ENCODE measurements at regions not wholly inside any gene's neighbourhood (a gene's known extent, or its start where the extent isn't known, plus 50 kb on each side); places are given as distances from the start of the nearest gene placed in this dataset.
A peak's percentile ranks its signal among the peaks of the same experiment; 100 is the strongest.

DNA sequence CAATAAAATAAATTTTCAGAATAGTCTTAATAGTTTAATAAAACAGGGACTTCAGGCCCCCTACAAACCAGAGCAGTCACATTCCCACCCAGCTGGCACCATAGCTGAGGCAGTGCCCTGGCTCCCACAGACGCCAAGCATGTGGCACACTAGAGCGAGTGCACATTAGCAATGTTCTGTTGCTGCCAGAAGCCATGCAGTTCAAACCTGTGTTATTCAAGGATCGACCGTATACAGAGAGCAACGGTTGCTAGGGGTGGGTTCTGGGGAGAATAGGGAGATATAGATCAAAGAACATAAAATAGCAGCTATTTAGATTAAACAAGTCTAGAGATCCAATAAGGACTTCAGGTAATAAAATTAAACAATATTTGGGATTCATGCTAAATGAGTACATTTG, 419.3 kb upstream of the KLHL1 start:
- Histone ChIP-seq H4K91ac (ENCODE audit: low read length) (no peak overlapping the region), H2BK5ac (ENCODE audit: low read depth, low read length, poor library complexity, severe bottlenecking) (no peak overlapping the region), H3K4ac (ENCODE audit: low read depth in 1 of 2, low read length in 2 of 2) (no peak overlapping the region), H2BK15ac (ENCODE audit: low read depth, poor library complexity, severe bottlenecking) (no peak overlapping the region), H3K23ac (ENCODE audit: low read length in 2 of 2) (no peak overlapping the region), H3K4me3 (ENCODE audit: insufficient read depth in 1 of 2, low read depth in 1 of 2, low read length in 2 of 2) (no peak overlapping the region), H2AK5ac (ENCODE audit: low read length, severe bottlenecking) (no peak overlapping the region), H2BK12ac (ENCODE audit: low read length in 2 of 2) (no peak overlapping the region), H3K14ac (ENCODE audit: low read length in 2 of 2) (no peak overlapping the region), H3K27ac (ENCODE audit: low read length, poor library complexity, severe bottlenecking) (no peak overlapping the region), H4K8ac (ENCODE audit: low read length) (no peak overlapping the region), H3K9ac (ENCODE audit: low read length) (no peak overlapping the region), H2BK120ac (ENCODE audit: low read depth, low read length) (no peak overlapping the region), H2AFZ (ENCODE audit: low read depth, low read length) (no peak overlapping the region), H3K4me2 (ENCODE audit: low read length, poor library complexity, severe bottlenecking) (no peak overlapping the region), H3K79me1 (replicated peaks; ENCODE audit: low read length, poor library complexity, severe bottlenecking) (no peaks in the 10 kb centered on the region), H3K27me3 (ENCODE audit: control insufficient read depth in 1 of 2, insufficient read depth in 1 of 2, low read length in 2 of 2) (no peaks in the 10 kb centered on the region), H3K4me1 (ENCODE audit: control insufficient read depth, insufficient read depth, low read depth, low read length) (no peaks in the 10 kb centered on the region), H3K36me3 (ENCODE audit: control insufficient read depth in 1 of 2, insufficient read depth in 2 of 2, low read depth in 1 of 2, low read length in 2 of 2) (no peaks in the 10 kb centered on the region), H3K9me3 (ENCODE audit: control insufficient read depth, low read length) (no peaks in the 10 kb centered on the region), H3K18ac (ENCODE audit: low read depth in 1 of 2, low read length in 2 of 2) (no peak overlapping the region)
- no peak for DNase-seq
- WGBS: 100% methylated on average over 2 of the region's 5 CpGs

- Histone ChIP-seq H2BK5ac (ENCODE audit: low read depth, low read length, poor library complexity, severe bottlenecking) (no peak overlapping the region), H3K79me1 (replicated peaks; ENCODE audit: low read length, poor library complexity, severe bottlenecking) (no peaks in the 10 kb centered on the region), H3K23ac (ENCODE audit: low read length in 2 of 2) (no peak overlapping the region), H3K36me3 (ENCODE audit: control insufficient read depth in 1 of 2, insufficient read depth in 2 of 2, low read depth in 1 of 2, low read length in 2 of 2) (no peaks in the 10 kb centered on the region), H3K4ac (ENCODE audit: low read depth in 1 of 2, low read length in 2 of 2) (no peak overlapping the region), H2AFZ (ENCODE audit: low read depth, low read length) (no peak overlapping the region), H3K9me3 (ENCODE audit: control insufficient read depth, low read length) (no peaks in the 10 kb centered on the region), H3K18ac (ENCODE audit: low read depth in 1 of 2, low read length in 2 of 2) (no peak overlapping the region), H2BK120ac (ENCODE audit: low read depth, low read length) (no peak overlapping the region), H3K27ac (ENCODE audit: low read length, poor library complexity, severe bottlenecking) (no peak overlapping the region), H4K8ac (ENCODE audit: low read length) (no peak overlapping the region), H2BK15ac (ENCODE audit: low read depth, poor library complexity, severe bottlenecking) (no peak overlapping the region), H4K91ac (ENCODE audit: low read length) (no peak overlapping the region), H3K4me3 (ENCODE audit: insufficient read depth in 1 of 2, low read depth in 1 of 2, low read length in 2 of 2) (no peak overlapping the region), H3K9ac (ENCODE audit: low read length) (no peak overlapping the region), H3K4me1 (ENCODE audit: control insufficient read depth, insufficient read depth, low read depth, low read length) (no peaks in the 10 kb centered on the region), H3K27me3 (ENCODE audit: control insufficient read depth in 1 of 2, insufficient read depth in 1 of 2, low read length in 2 of 2) (no peaks in the 10 kb centered on the region), H2BK12ac (ENCODE audit: low read length in 2 of 2) (no peak overlapping the region), H3K4me2 (ENCODE audit: low read length, poor library complexity, severe bottlenecking) (no peak overlapping the region), H3K14ac (ENCODE audit: low read length in 2 of 2) (no peak overlapping the region), H2AK5ac (ENCODE audit: low read length, severe bottlenecking) (no peak overlapping the region)
- 100% methylated on average over 2 of the region's 2 CpGs for WGBS
- peak; percentile 32 for DNase-seq
These were observed 415.4 kb upstream of the KLHL1 start for GRCh38 chr13:70523622-70524021.

- Histone ChIP-seq H2BK120ac (ENCODE audit: low read depth, low read length) (no peak overlapping the region), H3K4ac (ENCODE audit: low read depth in 1 of 2, low read length in 2 of 2) (no peak overlapping the region), H2BK15ac (ENCODE audit: low read depth, poor library complexity, severe bottlenecking) (no peak overlapping the region), H2BK12ac (ENCODE audit: low read length in 2 of 2) (no peak overlapping the region), H3K4me3 (ENCODE audit: insufficient read depth in 1 of 2, low read depth in 1 of 2, low read length in 2 of 2) (no peak overlapping the region), H3K18ac (ENCODE audit: low read depth in 1 of 2, low read length in 2 of 2) (no peak overlapping the region), H3K4me1 (ENCODE audit: control insufficient read depth, insufficient read depth, low read depth, low read length) (no peaks in the 10 kb centered on the region), H4K91ac (ENCODE audit: low read length) (no peak overlapping the region), H3K14ac (ENCODE audit: low read length in 2 of 2) (no peak overlapping the region), H2AK5ac (ENCODE audit: low read length, severe bottlenecking) (no peak overlapping the region), H3K36me3 (ENCODE audit: control insufficient read depth in 1 of 2, insufficient read depth in 2 of 2, low read depth in 1 of 2, low read length in 2 of 2) (no peaks in the 10 kb centered on the region), H3K9ac (ENCODE audit: low read length) (no peak overlapping the region), H3K27me3 (ENCODE audit: control insufficient read depth in 1 of 2, insufficient read depth in 1 of 2, low read length in 2 of 2) (no peaks in the 10 kb centered on the region), H3K9me3 (ENCODE audit: control insufficient read depth, low read length) (no peaks in the 10 kb centered on the region), H2AFZ (ENCODE audit: low read depth, low read length) (no peak overlapping the region), H3K79me1 (replicated peaks; ENCODE audit: low read length, poor library complexity, severe bottlenecking) (no peaks in the 10 kb centered on the region), H2BK5ac (ENCODE audit: low read depth, low read length, poor library complexity, severe bottlenecking) (no peak overlapping the region), H3K27ac (ENCODE audit: low read length, poor library complexity, severe bottlenecking) (no peak overlapping the region), H4K8ac (ENCODE audit: low read length) (no peak overlapping the region), H3K4me2 (ENCODE audit: low read length, poor library complexity, severe bottlenecking) (no peak overlapping the region), H3K23ac (ENCODE audit: low read length in 2 of 2) (no peak overlapping the region)
- 81% methylated on average over 1 of the region's 2 CpGs for WGBS
- DNase-seq: peak; percentile 62
These were observed 412.2 kb upstream of the KLHL1 start for GRCh38 chr13:70520275-70521036.

GRCh38 chr13:70518081-70518480, 409.8 kb upstream of the KLHL1 start:
- Histone ChIP-seq H3K4me1 (ENCODE audit: control insufficient read depth, insufficient read depth, low read depth, low read length) (no peaks in the 10 kb centered on the region), H4K8ac (ENCODE audit: low read length) (no peak overlapping the region), H2BK12ac (ENCODE audit: low read length in 2 of 2) (no peak overlapping the region), H3K27me3 (ENCODE audit: control insufficient read depth in 1 of 2, insufficient read depth in 1 of 2, low read length in 2 of 2) (no peaks in the 10 kb centered on the region), H3K9me3 (ENCODE audit: control insufficient read depth, low read length) (no peaks in the 10 kb centered on the region), H2BK5ac (ENCODE audit: low read depth, low read length, poor library complexity, severe bottlenecking) (no peak overlapping the region), H3K4me2 (ENCODE audit: low read length, poor library complexity, severe bottlenecking) (no peak overlapping the region), H3K4ac (ENCODE audit: low read depth in 1 of 2, low read length in 2 of 2) (no peak overlapping the region), H3K18ac (ENCODE audit: low read depth in 1 of 2, low read length in 2 of 2) (no peak overlapping the region), H3K79me1 (replicated peaks; ENCODE audit: low read length, poor library complexity, severe bottlenecking) (no peaks in the 10 kb centered on the region), H3K4me3 (ENCODE audit: insufficient read depth in 1 of 2, low read depth in 1 of 2, low read length in 2 of 2) (no peak overlapping the region), H4K91ac (ENCODE audit: low read length) (no peak overlapping the region), H3K27ac (ENCODE audit: low read length, poor library complexity, severe bottlenecking) (no peak overlapping the region), H2BK120ac (ENCODE audit: low read depth, low read length) (no peak overlapping the region), H3K9ac (ENCODE audit: low read length) (no peak overlapping the region), H2AFZ (ENCODE audit: low read depth, low read length) (no peak overlapping the region), H3K14ac (ENCODE audit: low read length in 2 of 2) (no peak overlapping the region), H2BK15ac (ENCODE audit: low read depth, poor library complexity, severe bottlenecking) (no peak overlapping the region), H3K36me3 (ENCODE audit: control insufficient read depth in 1 of 2, insufficient read depth in 2 of 2, low read depth in 1 of 2, low read length in 2 of 2) (no peaks in the 10 kb centered on the region), H3K23ac (ENCODE audit: low read length in 2 of 2) (no peak overlapping the region), H2AK5ac (ENCODE audit: low read length, severe bottlenecking) (no peak overlapping the region)
- DNase-seq: peak; percentile 38
- WGBS: no CpG with 5 or more reads among the region's 2 CpGs
